Mesenchymal stem cell (in vitro differentiated cells and primary cell): ENCODE measurements at regions not wholly inside any gene's neighbourhood (a gene's known extent, or its start where the extent isn't known, plus 50 kb on each side); places are given as distances from the start of the nearest gene placed in this dataset.

Experiments
- DNase-seq: peaks from one replicate; pipeline ENCODE4 v3.0.0-alpha.2; 2013
- H2AFZ ChIP-seq: one replicate; pipeline ENCODE4 v1.6.1; 2013; ENCODE audit warnings: low read depth, mild to moderate bottlenecking, control low read depth, inconsistent platforms, low read length, moderate library complexity
- H2AK5ac ChIP-seq: 2 replicates; pipeline ENCODE4 v1.6.1; 2013; ENCODE audit warnings: low read length, moderate library complexity, mild to moderate bottlenecking, inconsistent platforms; ENCODE audit not compliant: severe bottlenecking
- H2BK120ac ChIP-seq: one replicate; pipeline ENCODE4 v1.6.1; 2013; ENCODE audit warnings: low read depth, mild to moderate bottlenecking, inconsistent platforms, low read length, moderate library complexity
- H2BK12ac ChIP-seq, 2 experiments: one replicate each; pipeline ENCODE4 v1.6.1; 2013; ENCODE audit warnings: inconsistent platforms in 2 of 2, low read length in 2 of 2, mild to moderate bottlenecking in 2 of 2, moderate library complexity in 2 of 2, control low read depth in 1 of 2
- H2BK15ac ChIP-seq: one replicate; pipeline ENCODE4 v1.6.1; 2013; ENCODE audit warnings: mild to moderate bottlenecking, low read depth, inconsistent platforms; ENCODE audit not compliant: poor library complexity, severe bottlenecking
- H2BK5ac ChIP-seq: 2 replicates; pipeline ENCODE4 v1.6.1; 2013; ENCODE audit warnings: low read depth, mild to moderate bottlenecking, low read length, control low read depth, inconsistent platforms; ENCODE audit not compliant: poor library complexity, severe bottlenecking
- H3K14ac ChIP-seq, 2 experiments: one replicate each; pipeline ENCODE4 v1.6.1; 2013; ENCODE audit warnings: inconsistent platforms in 2 of 2, low read length in 2 of 2, control low read depth in 1 of 2, mild to moderate bottlenecking in 1 of 2, moderate library complexity in 1 of 2
- H3K18ac ChIP-seq, 2 experiments: one replicate each; pipeline ENCODE4 v1.6.1; 2013; ENCODE audit warnings: inconsistent platforms in 2 of 2, low read length in 2 of 2, control low read depth in 1 of 2, low read depth in 1 of 2, mild to moderate bottlenecking in 1 of 2
- H3K23ac ChIP-seq, 2 experiments: one replicate each; pipeline ENCODE4 v1.6.1; 2013; ENCODE audit warnings: inconsistent platforms in 2 of 2, low read length in 2 of 2, mild to moderate bottlenecking in 2 of 2, moderate library complexity in 2 of 2, control low read depth in 1 of 2
- H3K27ac ChIP-seq: 2 replicates; pipeline ENCODE4 v1.5.1; 2013; ENCODE audit warnings: mild to moderate bottlenecking, moderate library complexity, low read length, control low read depth, inconsistent platforms; ENCODE audit not compliant: poor library complexity, severe bottlenecking
- H3K27me3 ChIP-seq, 2 experiments: 2 replicates each; pipeline versions ENCODE4 v1.6.1 to v1.7.0; 2013; ENCODE audit warnings: low read length in 2 of 2, mild to moderate bottlenecking in 2 of 2, moderate library complexity in 2 of 2, control low read depth in 1 of 2, inconsistent platforms in 1 of 2; ENCODE audit not compliant: control insufficient read depth in 1 of 2, insufficient read depth in 1 of 2
- H3K36me3 ChIP-seq, 2 experiments: 2 replicates each; pipeline versions ENCODE4 v1.6.1 to v1.7.0; 2013; ENCODE audit warnings: low read length in 2 of 2, control low read depth in 1 of 2, inconsistent platforms in 1 of 2, low read depth in 1 of 2, mild to moderate bottlenecking in 1 of 2; ENCODE audit not compliant: insufficient read depth in 2 of 2, control insufficient read depth in 1 of 2
- H3K4ac ChIP-seq, 2 experiments: one replicate each; pipeline ENCODE4 v1.6.1; 2013; ENCODE audit warnings: inconsistent platforms in 2 of 2, low read length in 2 of 2, mild to moderate bottlenecking in 2 of 2, moderate library complexity in 2 of 2, control low read depth in 1 of 2, low read depth in 1 of 2
- H3K4me1 ChIP-seq: 2 replicates; pipeline ENCODE4 v1.6.1; 2013; ENCODE audit warnings: low read depth, low read length, control low read depth; ENCODE audit not compliant: control insufficient read depth, insufficient read depth
- H3K4me2 ChIP-seq: 2 replicates; pipeline ENCODE4 v1.6.1; 2013; ENCODE audit warnings: low read length, mild to moderate bottlenecking, inconsistent platforms; ENCODE audit not compliant: poor library complexity, severe bottlenecking
- H3K4me3 ChIP-seq, 2 experiments: 2 replicates each; pipeline versions ENCODE4 v1.5.1 to v1.7.0; 2013; ENCODE audit warnings: low read length in 2 of 2, mild to moderate bottlenecking in 2 of 2, control low read depth in 1 of 2, low read depth in 1 of 2; ENCODE audit not compliant: insufficient read depth in 1 of 2
- H3K79me1 ChIP-seq: replicated peaks from 2 replicates; pipeline ENCODE4 v1.6.1; 2013; ENCODE audit warnings: mild to moderate bottlenecking, control low read depth, low read length, inconsistent platforms; ENCODE audit not compliant: poor library complexity, severe bottlenecking
- H3K9ac ChIP-seq: 2 replicates; pipeline ENCODE4 v1.7.0; 2013; ENCODE audit warnings: mild to moderate bottlenecking, low read length, moderate library complexity
- H3K9me3 ChIP-seq: 2 replicates; pipeline ENCODE4 v1.7.0; 2013; ENCODE audit warnings: mild to moderate bottlenecking, low read length; ENCODE audit not compliant: control insufficient read depth
- H4K8ac ChIP-seq: one replicate; pipeline ENCODE4 v1.6.1; 2013; ENCODE audit warnings: inconsistent platforms, mild to moderate bottlenecking, low read length, moderate library complexity
- H4K91ac ChIP-seq: one replicate; pipeline ENCODE4 v1.6.1; 2013; ENCODE audit warnings: mild to moderate bottlenecking, low read length, inconsistent platforms
- WGBS: methylation state at CpG from one replicate; pipeline ENCODE4 v1.1.7; 2013; ENCODE audit warnings: mixed read lengths; 5-methylcytosine and 5-hydroxymethylcytosine counted together

DNA sequence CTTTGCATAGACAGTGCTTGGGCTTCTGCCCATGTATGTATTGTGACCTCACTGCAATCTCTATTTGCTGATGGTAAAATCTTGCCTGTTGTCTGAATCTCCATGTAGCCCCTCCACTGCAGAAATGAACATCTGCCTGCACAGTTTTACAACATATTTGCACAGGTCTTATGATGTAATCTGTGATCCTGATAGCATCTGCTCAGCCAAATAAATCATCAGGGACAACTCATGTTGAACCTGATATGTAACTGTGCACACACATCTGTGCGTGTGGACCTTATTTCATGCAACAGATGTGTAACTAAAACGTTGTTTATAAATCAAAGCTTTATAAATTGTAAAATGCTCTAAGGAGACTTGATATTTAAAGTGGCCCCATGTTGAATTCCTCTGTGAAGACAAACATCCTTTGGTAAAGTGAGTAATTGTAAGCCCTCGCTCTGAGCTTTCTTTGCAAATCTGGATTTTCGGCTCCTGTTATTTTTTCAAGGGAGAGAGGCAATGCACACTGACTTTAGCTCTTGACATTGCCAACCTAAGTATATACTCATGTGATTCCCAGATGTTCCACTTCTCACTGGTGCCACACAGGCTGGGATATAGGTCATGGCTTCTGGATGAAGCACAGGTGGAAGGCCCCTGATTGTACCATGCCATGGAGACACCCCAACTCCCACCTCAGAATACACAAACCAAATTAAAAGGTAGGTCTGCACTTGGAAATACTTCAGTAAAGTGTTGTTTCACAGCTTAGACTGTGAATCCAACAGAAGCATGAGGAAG lies 371.3 kb downstream of the GRIN2B start:
- Histone ChIP-seq H3K79me1 (no peaks in the 10 kb centered on the region), H2BK12ac (no peak overlapping the region), H3K23ac (no peak overlapping the region), H3K27me3 (peaks cover 0 to 3% of the 10 kb centered on the region in 2 experiments), H4K8ac (no peak overlapping the region), H2AFZ (no peak overlapping the region), H3K4me3 (no peak overlapping the region), H2BK5ac (no peak overlapping the region), H3K9me3 (no peaks in the 10 kb centered on the region), H3K4me2 (no peak overlapping the region), H2BK15ac (no peak overlapping the region), H2AK5ac (no peak overlapping the region), H3K4ac (no peak overlapping the region), H2BK120ac (no peak overlapping the region), H3K18ac (no peak overlapping the region), H3K27ac (no peak overlapping the region), H3K4me1 (no peaks in the 10 kb centered on the region), H4K91ac (no peak overlapping the region), H3K36me3 (no peaks in the 10 kb centered on the region), H3K9ac (no peak overlapping the region), H3K14ac (no peak overlapping the region)
- 95% methylated on average over 2 of the region's 4 CpGs for WGBS
- DNase-seq: no peak

GRCh38 chr12:13606290-13606689 lies 375.1 kb downstream of the GRIN2B start:
- no peak overlapping the region for H2AFZ ChIP-seq
- no peak overlapping the region for H3K4ac ChIP-seq
- H3K9me3 ChIP-seq: no peaks in the 10 kb centered on the region
- H3K4me1 ChIP-seq: no peaks in the 10 kb centered on the region
- H4K91ac ChIP-seq: no peak overlapping the region
- peaks cover 0 to 3% of the 10 kb centered on the region in 2 experiments for H3K27me3 ChIP-seq
- H2BK12ac ChIP-seq: no peak overlapping the region
- H3K79me1 ChIP-seq: no peaks in the 10 kb centered on the region
- no peak overlapping the region for H2BK5ac ChIP-seq
- H2AK5ac ChIP-seq: no peak overlapping the region
- 56% methylated on average over 3 of the region's 4 CpGs for WGBS
- H4K8ac ChIP-seq: no peak overlapping the region
- no peak for DNase-seq
- H3K23ac ChIP-seq: no peak overlapping the region
- H3K9ac ChIP-seq: no peak overlapping the region
- H2BK120ac ChIP-seq: no peak overlapping the region
- H3K36me3 ChIP-seq: no peaks in the 10 kb centered on the region
- H3K4me2 ChIP-seq: no peak overlapping the region
- no peak overlapping the region for H3K4me3 ChIP-seq
- no peak overlapping the region for H3K27ac ChIP-seq
- H3K18ac ChIP-seq: no peak overlapping the region
- no peak overlapping the region for H3K14ac ChIP-seq
- no peak overlapping the region for H2BK15ac ChIP-seq

DNA sequence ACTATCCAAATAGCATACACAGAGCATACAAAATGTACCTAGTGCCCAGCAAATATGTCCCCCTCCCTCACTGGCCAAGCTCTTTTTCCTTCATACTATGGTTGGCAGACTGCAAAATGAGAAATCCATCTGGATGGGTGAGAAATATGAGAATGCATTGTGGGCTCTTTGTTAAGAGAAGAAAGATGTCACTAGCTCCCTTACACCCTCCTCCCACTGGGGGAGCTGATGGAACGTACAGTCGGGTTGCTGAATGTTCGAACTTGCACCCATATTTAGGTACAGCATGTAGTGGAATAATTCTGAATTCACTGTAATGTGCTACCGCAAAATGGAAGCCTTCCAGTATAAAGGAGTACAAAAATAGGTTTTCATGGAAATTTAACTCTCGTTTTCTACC lies 377.4 kb downstream of the GRIN2B start:
- no peaks in the 10 kb centered on the region for H3K4me1 ChIP-seq
- H3K4me2 ChIP-seq: no peak overlapping the region
- H2BK5ac ChIP-seq: no peak overlapping the region
- H3K27me3 ChIP-seq: peaks cover 0 to 3% of the 10 kb centered on the region in 2 experiments
- no peak for DNase-seq
- no peak overlapping the region for H3K9ac ChIP-seq
- no peak overlapping the region for H4K91ac ChIP-seq
- H2BK12ac ChIP-seq: no peak overlapping the region
- H3K4me3 ChIP-seq: no peak overlapping the region
- no peak overlapping the region for H2BK120ac ChIP-seq
- no peak overlapping the region for H2AFZ ChIP-seq
- H3K79me1 ChIP-seq: no peaks in the 10 kb centered on the region
- H3K14ac ChIP-seq: no peak overlapping the region
- H3K36me3 ChIP-seq: no peaks in the 10 kb centered on the region
- no peak overlapping the region for H3K18ac ChIP-seq
- H2AK5ac ChIP-seq: no peak overlapping the region
- H4K8ac ChIP-seq: no peak overlapping the region
- H3K9me3 ChIP-seq: no peaks in the 10 kb centered on the region
- no peak overlapping the region for H3K27ac ChIP-seq
- WGBS: no CpG with 5 or more reads among the region's 5 CpGs
- no peak overlapping the region for H3K4ac ChIP-seq
- no peak overlapping the region for H2BK15ac ChIP-seq
- no peak overlapping the region for H3K23ac ChIP-seq

- Histone ChIP-seq H3K4me3 (no peak overlapping the region), H2AFZ (no peak overlapping the region), H3K18ac (no peak overlapping the region), H3K14ac (no peak overlapping the region), H3K36me3 (no peaks in the 10 kb centered on the region), H2BK12ac (no peak overlapping the region), H3K27me3 (no peaks in the 10 kb centered on the region), H3K4me1 (no peaks in the 10 kb centered on the region), H3K23ac (no peak overlapping the region), H3K4me2 (no peak overlapping the region), H4K8ac (no peak overlapping the region), H3K4ac (no peak overlapping the region), H2BK120ac (no peak overlapping the region), H3K9ac (no peak overlapping the region), H2BK5ac (no peak overlapping the region), H3K27ac (no peak overlapping the region), H4K91ac (no peak overlapping the region), H3K9me3 (no peaks in the 10 kb centered on the region), H2AK5ac (no peak overlapping the region), H2BK15ac (no peak overlapping the region), H3K79me1 (no peaks in the 10 kb centered on the region)
- DNase-seq: no peak
- WGBS: 60% methylated on average over 1 of the region's 2 CpGs
These were observed 379.2 kb downstream of the GRIN2B start for GRCh38 chr12:13602172-13602571.
